HEK293 (cell line): ENCODE measurements at regions not wholly inside any gene's neighbourhood (a gene's known extent, or its start where the extent isn't known, plus 50 kb on each side); places are given as distances from the start of the nearest gene placed in this dataset.

Source experiments
- KLF16 ChIP-seq: fragments of 450-650 bp; formaldehyde crosslinking; IDR thresholded peaks from 2 replicates; pipeline ENCODE4 v1.5.1; 2017; ENCODE audit warnings: missing biosample characterization, missing genetic modification characterization
- ZNF777 ChIP-seq: fragments of 450-650 bp; formaldehyde crosslinking; IDR thresholded peaks from 2 replicates; pipeline ENCODE4 v1.5.1; 2017; ENCODE audit warnings: missing biosample characterization, missing genetic modification characterization, borderline replicate concordance

DNA sequence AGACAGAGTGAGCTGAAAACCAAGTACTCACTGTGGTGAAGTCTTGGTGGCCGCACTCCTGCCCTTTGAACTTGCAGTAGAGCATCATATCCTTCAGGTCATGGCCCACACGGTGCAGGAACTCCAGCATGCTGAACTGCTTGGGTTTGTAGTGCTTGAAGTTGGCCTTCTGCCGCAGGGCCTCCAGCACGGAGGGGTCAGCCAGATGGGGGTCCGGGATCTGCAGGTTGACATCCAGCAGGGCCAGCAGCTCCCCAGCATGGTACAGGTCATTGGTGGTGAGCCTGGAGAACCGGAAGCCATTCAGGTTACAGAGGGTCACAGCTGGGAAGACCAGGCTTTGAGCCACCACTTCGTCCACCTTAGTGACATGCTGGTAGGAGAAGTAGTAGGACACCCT is 99.1 kb upstream of the CCL2 start:
- TF ChIP-seq ZNF777 (tag by site-specific recombination) (no peak), KLF16 (tag by site-specific recombination) (no peak)
